ENCODE measurements at regions not wholly inside any gene's neighbourhood (a gene's known extent, or its start where the extent isn't known, plus 50 kb on each side); places are given as distances from the start of the nearest gene placed in this dataset.

DNA sequence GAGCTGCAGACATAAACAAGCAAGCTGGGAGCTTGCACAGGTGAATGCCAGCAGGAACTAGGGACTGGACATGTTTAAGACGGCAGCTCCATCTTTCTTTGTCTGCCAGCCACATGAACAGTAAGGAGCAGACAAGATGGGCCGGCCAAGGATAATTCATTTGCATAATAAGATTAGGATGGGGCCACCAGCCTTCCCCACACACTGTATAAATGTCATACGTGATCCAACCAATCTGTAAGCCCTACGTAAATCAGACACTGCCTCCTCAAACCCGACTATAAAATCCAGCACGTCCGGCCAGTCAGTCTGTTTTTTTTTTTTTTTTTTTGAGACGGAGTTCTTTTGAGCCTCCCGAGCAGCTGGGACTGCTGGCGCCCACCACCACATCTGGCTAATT is 75.6 kb upstream of the BOD1L1 start:
- ATAC-seq (ENCODE audit: low read depth in 2 of 2) (no peak), DNase-seq (no peak)
- Mint-ChIP-seq H3K9me3 (peaks cover 0 to 2% (median 0%) of the 10 kb centered on the region in 7 donors), H3K27me3 (no peaks in the 10 kb centered on the region), H3K36me3 (no peaks in the 10 kb centered on the region), H3K27ac (no peak overlapping the region), H3K4me1 (no peaks in the 10 kb centered on the region), H3K4me3 (no peak overlapping the region)
- Histone ChIP-seq H3K4me1 (ENCODE audit: control insufficient read depth, insufficient read depth, low read length, poor library complexity, severe bottlenecking) (no peaks in the 10 kb centered on the region), H3K27me3 (ENCODE audit: control insufficient read depth, insufficient read depth, low read length) (no peaks in the 10 kb centered on the region), H3K4me3 (ENCODE audit: low read depth, low read length) (no peak overlapping the region), H3K27ac (ENCODE audit: insufficient read depth, low read length, poor library complexity, severe bottlenecking) (no peak overlapping the region), H3K36me3 (ENCODE audit: control insufficient read depth, insufficient read depth, low read length) (no peaks in the 10 kb centered on the region), H3K9me3 (ENCODE audit: control insufficient read depth in 2 of 2, low read length in 2 of 2) (no peaks in the 10 kb centered on the region)

DNA sequence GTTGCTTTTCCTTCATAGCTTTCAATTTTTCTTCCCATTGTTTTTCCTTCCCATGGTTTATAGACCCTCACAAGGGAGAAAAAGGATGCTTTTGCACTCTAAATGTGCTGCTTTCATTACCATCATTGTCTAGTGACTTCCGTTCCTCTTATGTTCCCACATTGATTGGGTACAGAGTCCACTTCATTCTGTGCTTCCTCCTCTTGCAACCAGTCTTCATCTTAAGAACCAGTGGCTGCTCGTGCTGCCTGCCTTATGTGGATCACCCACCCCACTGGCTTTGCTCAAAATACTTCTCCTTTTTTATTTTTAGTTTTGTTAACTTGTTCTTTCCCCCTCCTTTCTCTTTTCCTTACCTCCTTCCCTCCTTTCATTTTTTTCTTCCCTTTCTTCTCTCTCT is 76.5 kb upstream of the BOD1L1 start:
- no peaks in the 10 kb centered on the region for H3K36me3 Mint-ChIP-seq
- ATAC-seq (ENCODE audit: low read depth in 2 of 2) (no peak), DNase-seq (no peak)
- no peaks in the 10 kb centered on the region for H3K4me1 Mint-ChIP-seq
- no peaks in the 10 kb centered on the region for H3K4me1 ChIP-seq (ENCODE audit: control insufficient read depth, insufficient read depth, low read length, poor library complexity, severe bottlenecking)
- no peak overlapping the region for H3K4me3 Mint-ChIP-seq
- no peaks in the 10 kb centered on the region for H3K27me3 ChIP-seq (ENCODE audit: control insufficient read depth, insufficient read depth, low read length)
- H3K9me3 Mint-ChIP-seq: peaks cover 0 to 2% (median 0%) of the 10 kb centered on the region in 7 donors
- H3K27ac ChIP-seq (ENCODE audit: insufficient read depth, low read length, poor library complexity, severe bottlenecking): no peak overlapping the region
- no peaks in the 10 kb centered on the region for H3K36me3 ChIP-seq (ENCODE audit: control insufficient read depth, insufficient read depth, low read length)
- H3K9me3 ChIP-seq (ENCODE audit: control insufficient read depth in 2 of 2, low read length in 2 of 2): no peaks in the 10 kb centered on the region
- no peak overlapping the region for H3K4me3 ChIP-seq (ENCODE audit: low read depth, low read length)
- H3K27ac Mint-ChIP-seq: no peak overlapping the region
- no peaks in the 10 kb centered on the region for H3K27me3 Mint-ChIP-seq

DNA sequence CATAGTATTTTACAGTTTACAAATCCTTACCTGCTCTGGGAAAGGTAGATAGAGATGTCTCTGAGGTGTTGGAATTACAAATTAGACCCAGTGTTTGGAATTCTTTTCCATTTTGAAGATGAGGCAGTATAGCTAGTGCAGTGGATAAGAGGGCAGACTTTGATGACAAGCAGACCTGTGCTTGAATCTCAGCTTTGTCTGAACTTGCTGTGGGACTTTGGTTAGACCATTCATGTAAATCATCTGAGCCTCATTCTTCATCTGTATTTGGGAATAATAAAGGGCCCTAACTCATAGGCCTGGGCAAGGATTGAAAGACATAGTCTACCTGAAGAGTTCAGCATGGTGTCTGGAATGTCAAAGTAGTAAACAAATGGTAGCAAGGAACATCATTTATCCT is 77.2 kb upstream of the BOD1L1 start:
- DNase-seq (no peak), ATAC-seq (ENCODE audit: low read depth in 2 of 2) (no peak)
- Mint-ChIP-seq H3K27ac (no peak overlapping the region), H3K4me3 (no peak overlapping the region), H3K36me3 (no peaks in the 10 kb centered on the region), H3K4me1 (no peaks in the 10 kb centered on the region), H3K27me3 (no peaks in the 10 kb centered on the region), H3K9me3 (peaks cover 0 to 2% (median 0%) of the 10 kb centered on the region in 7 donors)
- Histone ChIP-seq H3K27ac (ENCODE audit: insufficient read depth, low read length, poor library complexity, severe bottlenecking) (no peak overlapping the region), H3K4me3 (ENCODE audit: low read depth, low read length) (no peak overlapping the region), H3K4me1 (ENCODE audit: control insufficient read depth, insufficient read depth, low read length, poor library complexity, severe bottlenecking) (no peaks in the 10 kb centered on the region), H3K9me3 (ENCODE audit: control insufficient read depth in 2 of 2, low read length in 2 of 2) (no peaks in the 10 kb centered on the region), H3K36me3 (ENCODE audit: control insufficient read depth, insufficient read depth, low read length) (no peaks in the 10 kb centered on the region), H3K27me3 (ENCODE audit: control insufficient read depth, insufficient read depth, low read length) (no peaks in the 10 kb centered on the region)

DNA sequence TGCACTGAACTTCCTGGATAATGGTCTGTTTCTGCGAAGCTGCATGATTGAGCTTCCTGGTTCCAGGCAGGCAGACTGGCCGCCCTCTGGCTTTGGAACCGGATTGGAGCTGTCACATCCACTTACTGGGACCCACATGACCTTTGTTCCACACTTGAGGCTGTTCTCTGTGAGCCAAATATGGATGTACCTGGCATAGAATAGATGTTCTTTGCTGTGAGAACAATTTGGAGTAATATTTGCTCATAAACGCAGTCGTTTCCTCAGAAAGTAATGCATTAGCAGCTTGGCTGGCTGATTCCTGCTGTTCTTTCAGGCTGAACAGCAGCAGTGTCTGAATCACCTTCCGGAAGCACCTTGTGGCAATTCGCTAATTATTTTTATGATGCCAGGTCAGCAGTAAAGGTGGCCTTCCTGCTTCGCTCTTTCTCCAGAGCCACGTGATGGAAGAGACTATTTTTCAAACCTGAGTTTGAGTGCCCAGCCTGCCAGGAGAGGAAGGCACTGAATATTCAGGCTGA is 78.1 kb upstream of the BOD1L1 start:
- Mint-ChIP-seq H3K9me3 (peaks cover 0 to 2% (median 0%) of the 10 kb centered on the region in 7 donors), H3K4me3 (no peak overlapping the region), H3K27me3 (no peaks in the 10 kb centered on the region), H3K27ac (no peak overlapping the region), H3K36me3 (no peaks in the 10 kb centered on the region), H3K4me1 (no peaks in the 10 kb centered on the region)
- no peaks in the 10 kb centered on the region for H3K36me3 ChIP-seq (ENCODE audit: control insufficient read depth, insufficient read depth, low read length)
- H3K9me3 ChIP-seq (ENCODE audit: control insufficient read depth in 2 of 2, low read length in 2 of 2): no peaks in the 10 kb centered on the region
- no peaks in the 10 kb centered on the region for H3K4me1 ChIP-seq (ENCODE audit: control insufficient read depth, insufficient read depth, low read length, poor library complexity, severe bottlenecking)
- no peak overlapping the region for H3K4me3 ChIP-seq (ENCODE audit: low read depth, low read length)
- H3K27ac ChIP-seq (ENCODE audit: insufficient read depth, low read length, poor library complexity, severe bottlenecking): no peak overlapping the region
- no peak for ATAC-seq (ENCODE audit: low read depth in 2 of 2)
- DNase-seq: no peak
- H3K27me3 ChIP-seq (ENCODE audit: control insufficient read depth, insufficient read depth, low read length): no peaks in the 10 kb centered on the region

DNA sequence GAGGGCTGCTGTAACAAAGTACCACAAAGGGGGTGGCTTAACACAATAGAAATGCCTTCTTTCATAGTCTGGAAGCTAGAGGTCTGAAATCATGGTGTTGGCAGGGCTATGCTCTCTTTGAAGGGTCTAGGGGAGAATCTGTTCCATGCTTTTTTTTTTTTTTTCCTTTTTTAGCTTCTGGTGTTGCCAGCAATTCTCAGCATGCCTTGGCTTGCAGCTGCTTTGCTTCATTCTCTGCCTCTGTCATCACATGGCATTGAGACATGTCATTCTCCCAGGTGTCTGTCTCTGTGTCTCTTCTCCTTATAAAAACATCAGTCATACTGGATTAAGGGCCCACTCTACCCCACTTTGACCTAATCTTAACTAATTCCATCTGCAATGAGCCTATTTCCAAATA is 78.6 kb upstream of the BOD1L1 start:
- H3K4me3 Mint-ChIP-seq: no peak overlapping the region

DNA sequence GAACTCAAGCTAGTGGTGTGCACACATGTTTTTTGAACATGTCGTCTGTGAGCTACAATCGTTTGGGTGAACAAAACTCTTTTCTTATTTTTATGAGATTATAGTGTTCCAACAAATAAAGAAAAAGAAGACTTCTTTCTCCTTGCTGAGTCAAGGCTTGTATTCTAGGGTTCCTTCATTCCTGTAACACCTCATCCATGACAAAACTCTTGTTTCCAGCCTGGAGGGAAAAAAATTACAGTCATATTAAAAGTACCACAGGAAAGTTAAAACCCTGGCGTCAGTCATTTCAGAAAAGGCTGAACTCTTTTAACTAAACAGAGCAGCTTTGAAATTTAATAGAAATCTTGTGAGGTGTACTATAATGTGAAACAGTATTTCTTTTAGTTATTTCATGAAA is 79.2 kb upstream of the BOD1L1 start:
- H3K27me3 ChIP-seq (ENCODE audit: control insufficient read depth, insufficient read depth, low read length): no peaks in the 10 kb centered on the region
- H3K9me3 Mint-ChIP-seq: peaks cover 0 to 2% (median 0%) of the 10 kb centered on the region in 7 donors
- ATAC-seq (ENCODE audit: low read depth in 2 of 2) (no peak), DNase-seq (no peak)
- no peak overlapping the region for H3K4me3 Mint-ChIP-seq
- no peaks in the 10 kb centered on the region for H3K36me3 Mint-ChIP-seq
- H3K27ac ChIP-seq (ENCODE audit: insufficient read depth, low read length, poor library complexity, severe bottlenecking): no peak overlapping the region
- no peak overlapping the region for H3K4me3 ChIP-seq (ENCODE audit: low read depth, low read length)
- no peaks in the 10 kb centered on the region for H3K4me1 Mint-ChIP-seq
- H3K27me3 Mint-ChIP-seq: no peaks in the 10 kb centered on the region
- H3K9me3 ChIP-seq (ENCODE audit: control insufficient read depth in 2 of 2, low read length in 2 of 2): no peaks in the 10 kb centered on the region
- H3K27ac Mint-ChIP-seq: no peak overlapping the region
- no peaks in the 10 kb centered on the region for H3K36me3 ChIP-seq (ENCODE audit: control insufficient read depth, insufficient read depth, low read length)
- no peaks in the 10 kb centered on the region for H3K4me1 ChIP-seq (ENCODE audit: control insufficient read depth, insufficient read depth, low read length, poor library complexity, severe bottlenecking)

More for the DNA sequence above, 78.6 kb upstream of the BOD1L1 start:
- no peaks in the 10 kb centered on the region for H3K4me1 Mint-ChIP-seq
- H3K27me3 Mint-ChIP-seq: no peaks in the 10 kb centered on the region
- Histone ChIP-seq H3K36me3 (ENCODE audit: control insufficient read depth, insufficient read depth, low read length) (no peaks in the 10 kb centered on the region), H3K27ac (ENCODE audit: insufficient read depth, low read length, poor library complexity, severe bottlenecking) (no peak overlapping the region), H3K9me3 (ENCODE audit: control insufficient read depth in 2 of 2, low read length in 2 of 2) (no peaks in the 10 kb centered on the region), H3K4me3 (ENCODE audit: low read depth, low read length) (no peak overlapping the region), H3K4me1 (ENCODE audit: control insufficient read depth, insufficient read depth, low read length, poor library complexity, severe bottlenecking) (no peaks in the 10 kb centered on the region), H3K27me3 (ENCODE audit: control insufficient read depth, insufficient read depth, low read length) (no peaks in the 10 kb centered on the region)
- ATAC-seq (ENCODE audit: low read depth in 2 of 2) (no peak), DNase-seq (no peak)
- H3K27ac Mint-ChIP-seq: no peak overlapping the region
- peaks cover 0 to 2% (median 0%) of the 10 kb centered on the region in 7 donors for H3K9me3 Mint-ChIP-seq
- no peaks in the 10 kb centered on the region for H3K36me3 Mint-ChIP-seq

DNA sequence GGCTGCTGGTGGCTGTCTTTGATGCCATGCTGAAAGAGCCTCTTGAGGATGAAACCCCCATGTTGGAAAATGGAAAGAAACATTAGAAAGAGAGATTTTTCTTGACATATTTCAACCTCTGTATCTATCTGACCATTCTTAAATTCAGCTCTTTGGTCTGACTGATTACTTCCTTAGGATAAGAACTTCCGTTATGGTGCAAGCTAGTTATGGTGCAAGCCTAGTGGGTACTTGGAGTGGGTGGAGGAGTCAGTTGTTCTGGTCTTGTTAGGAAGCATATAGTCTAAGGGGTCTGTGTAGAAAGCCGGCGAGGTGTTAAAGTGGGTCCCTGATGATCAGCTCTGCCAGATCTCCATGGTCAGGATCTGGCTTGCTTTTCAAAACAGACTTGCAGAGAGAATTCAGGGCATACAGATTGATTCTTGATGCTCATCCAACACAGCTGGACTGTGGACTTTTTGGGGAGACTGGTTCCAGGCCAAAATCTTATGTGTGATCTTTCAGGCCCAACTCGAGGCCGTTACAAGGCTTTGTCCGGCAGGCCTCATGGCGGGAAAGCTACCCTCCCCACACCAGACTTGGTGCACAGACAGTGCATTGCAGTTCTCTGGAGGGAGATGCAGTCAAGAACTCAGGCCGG is 82.8 kb upstream of the BOD1L1 start:
- Mint-ChIP-seq H3K4me3 (no peak overlapping the region), H3K4me1 (no peaks in the 10 kb centered on the region), H3K36me3 (no peaks in the 10 kb centered on the region), H3K27me3 (no peaks in the 10 kb centered on the region), H3K27ac (peak overlapping the region in 1 of 3 donors; percentile 41), H3K9me3 (peaks cover 0 to 2% (median 0%) of the 10 kb centered on the region in 7 donors)
- ATAC-seq (ENCODE audit: low read depth in 2 of 2) (no peak), DNase-seq (no peak)
- Histone ChIP-seq H3K27me3 (ENCODE audit: control insufficient read depth, insufficient read depth, low read length) (no peaks in the 10 kb centered on the region), H3K27ac (ENCODE audit: insufficient read depth, low read length, poor library complexity, severe bottlenecking) (no peak overlapping the region), H3K4me3 (ENCODE audit: low read depth, low read length) (no peak overlapping the region), H3K36me3 (ENCODE audit: control insufficient read depth, insufficient read depth, low read length) (no peaks in the 10 kb centered on the region), H3K9me3 (ENCODE audit: control insufficient read depth in 2 of 2, low read length in 2 of 2) (no peaks in the 10 kb centered on the region), H3K4me1 (ENCODE audit: control insufficient read depth, insufficient read depth, low read length, poor library complexity, severe bottlenecking) (no peaks in the 10 kb centered on the region)

DNA sequence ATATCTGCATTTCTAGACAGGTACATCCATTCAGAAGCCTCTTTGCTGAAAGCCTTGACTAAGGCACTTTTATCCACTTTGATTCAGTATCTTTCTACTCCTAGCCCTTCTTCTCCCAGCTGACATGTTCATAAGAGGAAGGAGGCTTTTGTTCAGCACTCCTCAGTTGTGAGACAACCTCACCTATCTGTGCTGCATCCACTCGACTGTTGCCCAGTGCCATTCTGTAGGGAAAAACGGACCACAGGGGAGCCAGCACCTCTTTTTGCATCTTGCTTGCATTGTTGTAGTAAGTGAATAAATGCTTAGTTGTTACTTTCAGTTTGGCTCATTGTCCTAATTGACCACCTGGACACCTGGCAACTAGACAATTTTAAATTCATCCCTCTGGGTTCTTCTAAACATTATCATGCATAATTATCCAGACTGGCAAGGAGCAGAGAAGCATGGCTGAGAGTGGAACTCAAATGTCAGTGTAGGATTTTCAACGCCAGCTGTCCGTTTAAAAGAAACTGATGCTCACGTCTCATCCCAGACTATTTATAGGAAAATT is 83.8 kb upstream of the BOD1L1 start:
- Histone ChIP-seq H3K4me1 (ENCODE audit: control insufficient read depth, insufficient read depth, low read length, poor library complexity, severe bottlenecking) (no peaks in the 10 kb centered on the region), H3K36me3 (ENCODE audit: control insufficient read depth, insufficient read depth, low read length) (no peaks in the 10 kb centered on the region), H3K9me3 (ENCODE audit: control insufficient read depth in 2 of 2, low read length in 2 of 2) (no peaks in the 10 kb centered on the region), H3K27me3 (ENCODE audit: control insufficient read depth, insufficient read depth, low read length) (no peaks in the 10 kb centered on the region), H3K4me3 (ENCODE audit: low read depth, low read length) (no peak overlapping the region), H3K27ac (ENCODE audit: insufficient read depth, low read length, poor library complexity, severe bottlenecking) (no peak overlapping the region)
- Mint-ChIP-seq H3K36me3 (no peaks in the 10 kb centered on the region), H3K9me3 (peaks cover 0 to 2% (median 0%) of the 10 kb centered on the region in 7 donors), H3K4me3 (no peak overlapping the region), H3K27me3 (no peaks in the 10 kb centered on the region), H3K27ac (no peak overlapping the region), H3K4me1 (no peaks in the 10 kb centered on the region)
- no peak for DNase-seq
- no peak for ATAC-seq (ENCODE audit: low read depth in 2 of 2)

Measured in CD4-positive, CD25-positive, alpha-beta regulatory T cell (primary cell).